Fibroblast of lung (primary cell): ENCODE measurements at regions not wholly inside any gene's neighbourhood (a gene's known extent, or its start where the extent isn't known, plus 50 kb on each side); places are given as distances from the start of the nearest gene placed in this dataset.

ENCODE experiments used
- DNase-seq, 2 donors: peaks; one replicate each; pipeline versions ENCODE4 v3.0.0 to v3.0.0-alpha.2; 2010; ENCODE audit warnings: low read depth in 2 of 2
- H2AFZ ChIP-seq: 2 replicates; pipeline ENCODE4 v1.5.1; 2012; ENCODE audit warnings: low read length, control low read depth, inconsistent platforms
- H3K27ac ChIP-seq: 2 replicates; pipeline ENCODE4 v1.5.1; 2011; ENCODE audit warnings: low read length, control low read depth; ENCODE audit not compliant: insufficient read depth
- H3K27me3 ChIP-seq: 2 replicates; pipeline ENCODE4 v1.5.1; 2011; ENCODE audit warnings: mild to moderate bottlenecking, low read length; ENCODE audit not compliant: control insufficient read depth, insufficient read depth
- H3K36me3 ChIP-seq: 2 replicates; pipeline ENCODE4 v1.5.1; 2011; ENCODE audit warnings: low read length; ENCODE audit not compliant: control insufficient read depth, insufficient read depth
- H3K4me1 ChIP-seq: 2 replicates; pipeline ENCODE4 v1.5.1; 2011; ENCODE audit warnings: low read length; ENCODE audit not compliant: control insufficient read depth, insufficient read depth; ENCODE audit errors: extremely low read depth
- H3K4me2 ChIP-seq: 2 replicates; pipeline ENCODE4 v1.5.1; 2011; ENCODE audit warnings: low read length, control low read depth; ENCODE audit not compliant: insufficient read depth; ENCODE audit errors: extremely low read depth
- H3K4me3 ChIP-seq, 4 experiments: fragments of 200-600 bp in 1 of 4; sonication (generic) in 1 of 4; replicated peaks in 1 of 4; 2 replicates each; pipeline ENCODE4 v1.5.1; 2011 to 2016; ENCODE audit warnings: low read length in 4 of 4, low read depth in 3 of 4, mild to moderate bottlenecking in 3 of 4, control low read depth in 2 of 4, inconsistent platforms in 1 of 4, mixed read lengths in 1 of 4; ENCODE audit not compliant: insufficient read depth in 1 of 4; ENCODE audit errors: control extremely low read depth in 1 of 4
- H3K79me2 ChIP-seq: 2 replicates; pipeline ENCODE4 v1.5.1; 2012; ENCODE audit warnings: mild to moderate bottlenecking, low read length, inconsistent platforms; ENCODE audit not compliant: control insufficient read depth, insufficient read depth
- H3K9ac ChIP-seq: 2 replicates; pipeline ENCODE4 v1.5.1; 2011; ENCODE audit warnings: mild to moderate bottlenecking, low read length, control low read depth; ENCODE audit not compliant: insufficient read depth
- H3K9me3 ChIP-seq: 2 replicates; pipeline ENCODE4 v1.5.1; 2012; ENCODE audit warnings: low read depth, low read length; ENCODE audit not compliant: control insufficient read depth, insufficient read depth
- H4K20me1 ChIP-seq: 2 replicates; pipeline ENCODE4 v1.5.1; 2011; ENCODE audit warnings: low read length; ENCODE audit not compliant: control insufficient read depth, insufficient read depth; ENCODE audit errors: extremely low read depth
- CTCF ChIP-seq, 2 donors: IDR thresholded peaks in 1 of 2; conservative IDR thresholded peaks in 1 of 2; 1 replicate in 1 of 2; 2 replicates in 1 of 2; pipeline ENCODE4 v1.5.1; 2011 to 2012; ENCODE audit warnings: low read length in 2 of 2, control low read depth in 1 of 2, inconsistent platforms in 1 of 2, low read depth in 1 of 2, mild to moderate bottlenecking in 1 of 2
- EZH2 ChIP-seq: IDR thresholded peaks from 2 replicates; pipeline ENCODE4 v1.5.1; 2012; ENCODE audit warnings: low read length, control low read depth, mild to moderate bottlenecking; ENCODE audit errors: missing control alignments

- H3K9ac ChIP-seq = no peak overlapping the region
- H4K20me1 ChIP-seq = no peaks in the 10 kb centered on the region
- TF ChIP-seq CTCF (conservative IDR thresholded peaks at IDR 0.05 in 1 of 2, IDR thresholded peaks at IDR 0.05 in 1 of 2; ENCODE audit: low read depth in 1 of 2, low read length in 2 of 2) (no peak), EZH2 (no peak)
- no peaks in the 10 kb centered on the region for H3K9me3 ChIP-seq
- H3K4me3 ChIP-seq = no peak overlapping the region
- H3K36me3 ChIP-seq = no peaks in the 10 kb centered on the region
- H3K4me1 ChIP-seq = no peaks in the 10 kb centered on the region
- no peak overlapping the region for H3K4me2 ChIP-seq
- H3K27ac ChIP-seq = no peak overlapping the region
- H3K27me3 ChIP-seq = no peaks in the 10 kb centered on the region
- H3K79me2 ChIP-seq = no peaks in the 10 kb centered on the region
- no peak for DNase-seq
- no peak overlapping the region for H2AFZ ChIP-seq
These were observed 316.1 kb upstream of the CDH4 start for GRCh38 chr20:60935971-60936370.

GRCh38 chr20:60937585-60937984 is 314.5 kb upstream of the CDH4 start:
- no peaks in the 10 kb centered on the region for H3K36me3 ChIP-seq
- H2AFZ ChIP-seq = no peak overlapping the region
- H3K4me1 ChIP-seq = no peaks in the 10 kb centered on the region
- no peaks in the 10 kb centered on the region for H3K9me3 ChIP-seq
- no peak for DNase-seq
- H3K27ac ChIP-seq = no peak overlapping the region
- no peak for TF ChIP-seq EZH2
- no peak for TF ChIP-seq CTCF (conservative IDR thresholded peaks at IDR 0.05 in 1 of 2, IDR thresholded peaks at IDR 0.05 in 1 of 2; ENCODE audit: low read depth in 1 of 2, low read length in 2 of 2)
- H3K79me2 ChIP-seq = no peaks in the 10 kb centered on the region
- no peaks in the 10 kb centered on the region for H3K27me3 ChIP-seq
- H3K4me3 ChIP-seq = no peak overlapping the region
- H4K20me1 ChIP-seq = no peaks in the 10 kb centered on the region
- H3K9ac ChIP-seq = no peak overlapping the region
- H3K4me2 ChIP-seq = no peak overlapping the region

GRCh38 chr20:60941379-60941778 is 310.7 kb upstream of the CDH4 start:
- Histone ChIP-seq H3K27me3 (no peaks in the 10 kb centered on the region), H3K79me2 (no peaks in the 10 kb centered on the region), H3K4me1 (no peaks in the 10 kb centered on the region), H3K9me3 (no peaks in the 10 kb centered on the region), H3K4me3 (no peak overlapping the region), H3K9ac (no peak overlapping the region), H3K36me3 (no peaks in the 10 kb centered on the region), H3K27ac (no peak overlapping the region), H2AFZ (no peak overlapping the region), H3K4me2 (no peak overlapping the region), H4K20me1 (no peaks in the 10 kb centered on the region)
- TF ChIP-seq EZH2 (no peak), CTCF (conservative IDR thresholded peaks at IDR 0.05 in 1 of 2, IDR thresholded peaks at IDR 0.05 in 1 of 2; ENCODE audit: low read depth in 1 of 2, low read length in 2 of 2) (no peak)
- DNase-seq = no peak
